Skin epidermis (tissue), 12 donors: ENCODE measurements at regions not wholly inside any gene's neighbourhood (a gene's known extent, or its start where the extent isn't known, plus 50 kb on each side); places are given as distances from the start of the nearest gene placed in this dataset.

Experiments used
- H3K27ac ChIP-seq, 21 experiments: fragments of 200-600 bp; sonication (generic) in 11 of 21; one replicate each; pipeline ENCODE4 v1.5.0; 2020; ENCODE audit warnings: mild to moderate bottlenecking in 3 of 21, inconsistent platforms in 2 of 21, moderate library complexity in 2 of 21
- H3K4me3 ChIP-seq, 7 experiments: fragments of 200-600 bp; sonication (generic) in 2 of 7; one replicate each; pipeline ENCODE4 v1.5.0; 2020; ENCODE audit warnings: inconsistent platforms in 2 of 7, mild to moderate bottlenecking in 2 of 7, moderate library complexity in 1 of 7

GRCh38 chr14:104288272-104288671, 149.9 kb downstream of the KIF26A start:
- Histone ChIP-seq H3K27ac (no peak overlapping the region), H3K4me3 (no peak overlapping the region)

- no peak overlapping the region for H3K27ac ChIP-seq
Measured at GRCh38 chr14:104289507-104289906, 151.1 kb downstream of the KIF26A start.

GRCh38 chr14:104290058-104290667, 151.8 kb downstream of the KIF26A start:
- Histone ChIP-seq H3K4me3 (no peak overlapping the region), H3K27ac (no peak overlapping the region)

More at GRCh38 chr14:104289507-104289906, 151.1 kb downstream of the KIF26A start:
- no peak overlapping the region for H3K4me3 ChIP-seq

GRCh38 chr14:104290756-104291122, 152.4 kb downstream of the KIF26A start:
- no peak overlapping the region for H3K4me3 ChIP-seq
- H3K27ac ChIP-seq: no peak overlapping the region

- Histone ChIP-seq H3K27ac (no peak overlapping the region), H3K4me3 (no peak overlapping the region)
Measured at GRCh38 chr14:104291123-104292000, 153.0 kb downstream of the KIF26A start.

- H3K27ac ChIP-seq: no peak overlapping the region
- H3K4me3 ChIP-seq: no peak overlapping the region
Measured at GRCh38 chr14:104292084-104292970, 153.9 kb downstream of the KIF26A start.

- no peak overlapping the region for H3K4me3 ChIP-seq
- no peak overlapping the region for H3K27ac ChIP-seq
Measured at GRCh38 chr14:104293231-104293841, 154.9 kb downstream of the KIF26A start.

GRCh38 chr14:104293851-104294627, 155.7 kb downstream of the KIF26A start:
- H3K27ac ChIP-seq: no peak overlapping the region

GRCh38 chr14:104294628-104294982, 156.2 kb downstream of the KIF26A start:
- Histone ChIP-seq H3K4me3 (no peak overlapping the region), H3K27ac (no peak overlapping the region)

More at GRCh38 chr14:104293851-104294627, 155.7 kb downstream of the KIF26A start:
- H3K4me3 ChIP-seq: no peak overlapping the region

- no peak overlapping the region for H3K27ac ChIP-seq
- no peak overlapping the region for H3K4me3 ChIP-seq
Measured at GRCh38 chr14:104294983-104295680, 156.7 kb downstream of the KIF26A start.

GRCh38 chr14:104295681-104296387, 157.4 kb downstream of the KIF26A start:
- Histone ChIP-seq H3K4me3 (no peak overlapping the region), H3K27ac (no peak overlapping the region)

GRCh38 chr14:104296388-104297312, 158.3 kb downstream of the KIF26A start:
- Histone ChIP-seq H3K4me3 (no peak overlapping the region), H3K27ac (no peak overlapping the region)

- no peak overlapping the region for H3K27ac ChIP-seq
- H3K4me3 ChIP-seq: no peak overlapping the region
Measured at GRCh38 chr14:104297313-104297704, 158.9 kb downstream of the KIF26A start.

- no peak overlapping the region for H3K27ac ChIP-seq
- no peak overlapping the region for H3K4me3 ChIP-seq
Measured at GRCh38 chr14:104297721-104298401, 159.5 kb downstream of the KIF26A start.

GRCh38 chr14:104298458-104298857, 160.1 kb downstream of the KIF26A start:
- Histone ChIP-seq H3K4me3 (no peak overlapping the region), H3K27ac (no peak overlapping the region)

GRCh38 chr14:104299993-104300761, 161.8 kb downstream of the KIF26A start:
- Histone ChIP-seq H3K4me3 (no peak overlapping the region), H3K27ac (no peak overlapping the region)
